ENCODE measurements at regions not wholly inside any gene's neighbourhood (a gene's known extent, or its start where the extent isn't known, plus 50 kb on each side); places are given as distances from the start of the nearest gene placed in this dataset.

- TF ChIP-seq CTCF (optimal IDR thresholded peaks at IDR 0.05 in 1 of 3, IDR thresholded peaks at IDR 0.05 in 1 of 3, conservative IDR thresholded peaks at IDR 0.05 in 1 of 3; ENCODE audit: extremely low read depth in 1 of 3, insufficient read depth in 2 of 3, low read length in 3 of 3) = no peak
- TF ChIP-seq EZH2 (IDR thresholded peaks at IDR 0.05; ENCODE audit: low read length) = no peak
Measured at GRCh38 chr11:26072614-26073153, 259.2 kb upstream of the ANO3 start.

Data from keratinocyte (primary cell).